ENCODE measurements at regions not wholly inside any gene's neighbourhood (a gene's known extent, or its start where the extent isn't known, plus 50 kb on each side); places are given as distances from the start of the nearest gene placed in this dataset.

DNA sequence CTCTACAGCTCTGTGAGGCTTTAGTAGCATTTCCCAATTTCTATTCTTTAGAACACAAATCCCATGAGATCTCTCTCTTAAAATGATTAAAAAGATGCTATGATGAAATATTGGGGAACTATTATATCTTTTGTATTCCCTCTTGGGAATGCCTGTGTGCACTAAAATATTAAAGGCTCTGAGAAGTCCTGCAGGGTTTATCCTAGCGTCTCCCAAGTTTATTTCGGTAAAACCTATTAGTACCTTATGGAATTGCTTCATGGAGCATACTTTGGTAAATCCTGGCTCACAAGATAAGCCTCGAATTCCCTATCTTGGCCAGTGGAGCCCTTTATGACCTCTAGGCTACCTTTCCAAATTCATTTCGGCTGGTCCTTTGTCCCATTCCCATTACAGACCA lies 306.8 kb downstream of the VRK1 start:
- DNase-seq (ENCODE audit: low read depth, low spot score): no peak
- ChIA-PET CTCF (no interaction called here), POLR2A (no interaction called here)
- H3K4me3 ChIP-seq (ENCODE audit: low read depth, low read length): no peak overlapping the region
- TF ChIP-seq, protein P1, sequence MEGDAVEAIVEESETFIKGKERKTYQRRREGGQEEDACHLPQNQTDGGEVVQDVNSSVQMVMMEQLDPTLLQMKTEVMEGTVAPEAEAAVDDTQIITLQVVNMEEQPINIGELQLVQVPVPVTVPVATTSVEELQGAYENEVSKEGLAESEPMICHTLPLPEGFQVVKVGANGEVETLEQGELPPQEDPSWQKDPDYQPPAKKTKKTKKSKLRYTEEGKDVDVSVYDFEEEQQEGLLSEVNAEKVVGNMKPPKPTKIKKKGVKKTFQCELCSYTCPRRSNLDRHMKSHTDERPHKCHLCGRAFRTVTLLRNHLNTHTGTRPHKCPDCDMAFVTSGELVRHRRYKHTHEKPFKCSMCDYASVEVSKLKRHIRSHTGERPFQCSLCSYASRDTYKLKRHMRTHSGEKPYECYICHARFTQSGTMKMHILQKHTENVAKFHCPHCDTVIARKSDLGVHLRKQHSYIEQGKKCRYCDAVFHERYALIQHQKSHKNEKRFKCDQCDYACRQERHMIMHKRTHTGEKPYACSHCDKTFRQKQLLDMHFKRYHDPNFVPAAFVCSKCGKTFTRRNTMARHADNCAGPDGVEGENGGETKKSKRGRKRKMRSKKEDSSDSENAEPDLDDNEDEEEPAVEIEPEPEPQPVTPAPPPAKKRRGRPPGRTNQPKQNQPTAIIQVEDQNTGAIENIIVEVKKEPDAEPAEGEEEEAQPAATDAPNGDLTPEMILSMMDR (IDR thresholded peaks at IDR 0.05; ENCODE audit: insufficient read depth, low read length, missing control alignments): no peak

- TF ChIP-seq, protein P1 (IDR thresholded peaks at IDR 0.05; ENCODE audit: insufficient read depth, low read length, missing control alignments): no peak
- DNase-seq (ENCODE audit: low read depth, low spot score): no peak
- CTCF ChIA-PET: no interaction called here
- H3K4me3 ChIP-seq (ENCODE audit: low read depth, low read length): no peak overlapping the region
- POLR2A ChIA-PET: no interaction called here
Measured at GRCh38 chr14:97106166-97106565, 309.0 kb downstream of the VRK1 start.

DNA sequence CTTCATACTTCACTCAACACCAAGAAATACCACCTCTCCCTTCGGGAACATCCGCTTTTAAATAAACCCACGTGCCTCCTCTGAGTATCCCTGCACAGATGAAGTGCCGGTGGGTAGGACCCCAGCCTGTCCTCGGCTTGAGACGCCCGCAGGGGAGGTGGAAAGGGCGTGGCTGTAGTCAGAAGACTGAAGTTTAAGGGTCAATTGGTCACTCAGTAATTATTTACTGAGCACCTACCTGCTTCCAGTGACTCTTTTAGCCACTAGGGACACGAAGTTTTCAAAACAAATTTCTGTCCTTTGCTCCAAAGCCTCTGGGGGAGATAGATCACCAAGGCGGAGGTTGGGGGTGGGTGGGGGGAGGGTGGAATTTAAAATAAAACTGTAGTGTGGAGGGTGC lies 309.4 kb downstream of the VRK1 start:
- POLR2A ChIA-PET: no interaction called here
- TF ChIP-seq, protein P1 (IDR thresholded peaks at IDR 0.05; ENCODE audit: insufficient read depth, low read length, missing control alignments): no peak
- no peak for DNase-seq (ENCODE audit: low read depth, low spot score)
- no peak overlapping the region for H3K4me3 ChIP-seq (ENCODE audit: low read depth, low read length)
- CTCF ChIA-PET: no interaction called here

DNA sequence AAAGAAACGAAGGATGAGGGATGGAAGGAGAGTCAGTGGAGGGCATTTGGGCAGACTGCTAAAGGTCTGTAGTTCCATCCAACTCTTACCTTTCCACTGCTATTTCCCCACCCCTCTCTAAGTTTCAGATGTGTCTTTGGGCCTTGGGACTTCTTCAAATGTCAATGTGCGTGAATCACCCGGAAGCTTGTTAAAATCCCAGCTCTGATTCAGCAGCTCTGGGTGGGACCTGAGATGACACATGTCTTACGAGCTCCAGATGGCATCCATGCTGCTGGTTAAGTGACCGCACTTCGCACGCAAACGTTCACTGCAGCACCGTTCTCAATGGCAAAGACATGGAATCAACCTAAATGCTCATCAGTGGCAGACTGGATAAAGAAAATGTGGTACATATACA lies 309.9 kb downstream of the VRK1 start:
- TF ChIP-seq, protein P1 (IDR thresholded peaks at IDR 0.05; ENCODE audit: insufficient read depth, low read length, missing control alignments): no peak
- ChIA-PET POLR2A (no interaction called here), CTCF (no interaction called here)
- DNase-seq (ENCODE audit: low read depth, low spot score): no peak
- no peak overlapping the region for H3K4me3 ChIP-seq (ENCODE audit: low read depth, low read length)

DNA sequence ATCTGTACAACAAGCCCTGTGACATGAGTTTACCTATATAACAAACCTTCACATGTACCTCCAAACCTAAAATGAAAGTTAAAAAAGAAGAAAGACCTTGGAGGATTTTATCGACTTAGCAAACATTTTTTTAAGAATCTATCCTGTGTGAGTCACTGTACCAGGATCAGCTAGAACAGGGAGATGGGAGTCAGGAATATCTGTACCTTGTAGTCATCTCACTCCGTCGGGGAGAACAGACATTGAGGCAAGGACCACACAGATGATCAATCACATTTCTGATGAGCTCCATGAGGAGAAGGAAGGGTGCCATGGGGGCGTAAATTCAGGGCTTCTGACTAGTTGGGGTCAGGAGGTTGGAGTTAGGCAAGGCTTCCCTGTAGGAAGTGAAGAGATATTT lies 310.6 kb downstream of the VRK1 start:
- CTCF ChIA-PET: no interaction called here
- TF ChIP-seq, protein P1 (IDR thresholded peaks at IDR 0.05; ENCODE audit: insufficient read depth, low read length, missing control alignments): no peak
- POLR2A ChIA-PET: no interaction called here
- no peak for DNase-seq (ENCODE audit: low read depth, low spot score)
- H3K4me3 ChIP-seq (ENCODE audit: low read depth, low read length): no peak overlapping the region

- POLR2A ChIA-PET: no interaction called here
- DNase-seq (ENCODE audit: low read depth, low spot score): no peak
- TF ChIP-seq, protein P1 (IDR thresholded peaks at IDR 0.05; ENCODE audit: insufficient read depth, low read length, missing control alignments): no peak
- CTCF ChIA-PET: no interaction called here
- H3K4me3 ChIP-seq (ENCODE audit: low read depth, low read length): no peak overlapping the region
Measured at GRCh38 chr14:97109234-97109633, 312.1 kb downstream of the VRK1 start.

Measured in AG04449 (cell line).